HG02981 (cell line): ENCODE measurements at regions not wholly inside any gene's neighbourhood (a gene's known extent, or its start where the extent isn't known, plus 50 kb on each side); places are given as distances from the start of the nearest gene placed in this dataset.
"Not testable (repeated sequence)": the region's sequence is repeated elsewhere in the genome, so short reads cannot be mapped to it uniquely, and the experiment has no call there.

Experiments
- ATAC-seq: cut with Tn5 transposase; IDR thresholded peaks from one replicate; pipeline ENCODE4 v1.9.1; 2021; ENCODE audit warnings: mild to moderate bottlenecking, moderate library complexity; ENCODE audit not compliant: unreplicated experiment

DNA sequence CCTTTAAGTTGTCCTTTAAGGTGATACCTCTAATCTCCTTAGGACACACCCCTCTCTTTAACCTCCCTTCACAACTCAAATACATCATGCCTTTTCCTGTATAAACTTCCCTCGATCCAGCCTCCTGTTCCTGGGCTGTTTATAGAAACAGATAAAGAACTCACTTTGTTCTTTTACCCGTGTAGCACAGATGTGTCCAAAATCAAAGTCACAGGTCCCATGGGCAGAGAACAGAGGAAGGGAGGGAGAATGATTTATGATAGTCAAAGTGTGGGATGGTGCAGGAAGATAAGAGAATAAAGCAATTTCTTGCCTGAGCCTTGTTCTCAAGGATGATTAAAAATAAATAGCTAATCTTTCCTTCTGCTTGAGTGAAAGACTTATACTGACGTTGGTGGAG, 50.3 kb upstream of the CABCOCO1 start:
- no peak for ATAC-seq

DNA sequence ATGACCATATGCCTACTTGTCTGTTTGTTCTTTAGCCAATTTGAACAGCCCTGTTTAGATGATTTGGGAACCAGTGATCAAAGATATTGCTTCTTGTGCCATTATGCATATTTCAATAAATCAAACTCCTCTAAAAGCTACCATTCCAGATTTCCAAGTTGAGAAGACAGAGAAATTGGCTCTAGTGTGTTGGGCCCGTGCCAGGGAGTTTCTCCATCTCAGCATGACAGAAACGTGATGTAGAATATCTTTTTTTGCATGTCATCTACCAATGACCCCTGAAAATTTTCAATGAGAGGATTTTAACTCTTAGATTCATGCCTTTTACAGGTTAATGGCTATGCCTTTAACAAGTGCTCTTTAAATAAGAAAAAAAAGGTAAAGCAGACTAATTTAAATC, 50.7 kb upstream of the CABCOCO1 start:
- ATAC-seq, result no peak

DNA sequence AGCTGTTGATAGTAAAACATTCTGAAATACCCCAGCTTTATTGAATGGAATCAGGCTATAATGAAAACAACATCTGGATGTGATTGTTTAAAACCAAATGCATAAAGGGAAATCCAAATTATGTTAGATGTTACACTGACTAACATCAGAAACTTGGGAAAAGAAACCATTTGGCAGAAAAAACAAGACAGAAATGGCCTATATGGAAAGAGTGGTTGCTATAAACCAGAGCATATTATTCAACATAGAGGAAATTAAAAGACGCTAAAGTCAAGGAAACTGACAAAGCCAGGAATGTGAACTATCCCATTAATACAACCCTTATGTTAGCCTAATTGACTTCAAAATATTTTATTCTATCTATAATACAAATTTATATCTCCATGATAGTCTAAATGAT, 53.0 kb upstream of the CABCOCO1 start:
- ATAC-seq, result no peak

DNA sequence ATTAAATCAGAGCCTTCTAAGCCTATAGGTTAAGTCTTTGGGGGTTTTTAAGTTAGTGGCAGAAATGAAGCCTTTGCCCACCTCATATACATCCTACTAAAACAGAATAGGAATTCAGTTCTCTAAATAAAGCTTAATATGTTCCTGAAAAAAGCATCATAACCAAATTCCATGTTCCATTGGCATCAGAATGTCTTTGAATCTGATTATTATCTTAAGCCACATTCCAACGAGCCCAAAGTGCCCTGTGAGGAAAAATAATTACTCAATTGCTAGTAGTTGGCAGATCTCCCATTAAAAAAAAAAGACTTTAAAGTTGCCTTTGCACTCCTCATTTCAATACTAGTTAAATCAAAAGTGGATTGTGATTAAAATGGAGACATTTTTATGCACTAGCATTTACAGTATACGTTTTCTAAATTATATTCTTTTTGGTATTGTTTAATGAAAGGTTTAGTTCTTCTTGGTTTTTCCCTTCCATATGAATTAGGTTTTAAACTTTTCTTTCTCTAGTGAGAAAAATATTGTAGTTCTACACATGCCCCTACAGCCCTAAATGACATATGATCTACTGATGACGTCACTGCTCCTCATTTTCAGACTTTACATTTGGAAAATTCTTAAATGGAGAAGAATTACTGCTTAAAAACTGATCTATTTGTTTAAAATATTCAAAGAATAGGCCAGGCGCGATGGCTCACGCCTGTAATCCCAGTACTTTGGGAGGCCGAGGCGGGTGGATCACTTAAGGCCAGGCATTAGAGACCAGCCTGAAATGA, 54.3 kb upstream of the CABCOCO1 start:
- no peak for ATAC-seq

DNA sequence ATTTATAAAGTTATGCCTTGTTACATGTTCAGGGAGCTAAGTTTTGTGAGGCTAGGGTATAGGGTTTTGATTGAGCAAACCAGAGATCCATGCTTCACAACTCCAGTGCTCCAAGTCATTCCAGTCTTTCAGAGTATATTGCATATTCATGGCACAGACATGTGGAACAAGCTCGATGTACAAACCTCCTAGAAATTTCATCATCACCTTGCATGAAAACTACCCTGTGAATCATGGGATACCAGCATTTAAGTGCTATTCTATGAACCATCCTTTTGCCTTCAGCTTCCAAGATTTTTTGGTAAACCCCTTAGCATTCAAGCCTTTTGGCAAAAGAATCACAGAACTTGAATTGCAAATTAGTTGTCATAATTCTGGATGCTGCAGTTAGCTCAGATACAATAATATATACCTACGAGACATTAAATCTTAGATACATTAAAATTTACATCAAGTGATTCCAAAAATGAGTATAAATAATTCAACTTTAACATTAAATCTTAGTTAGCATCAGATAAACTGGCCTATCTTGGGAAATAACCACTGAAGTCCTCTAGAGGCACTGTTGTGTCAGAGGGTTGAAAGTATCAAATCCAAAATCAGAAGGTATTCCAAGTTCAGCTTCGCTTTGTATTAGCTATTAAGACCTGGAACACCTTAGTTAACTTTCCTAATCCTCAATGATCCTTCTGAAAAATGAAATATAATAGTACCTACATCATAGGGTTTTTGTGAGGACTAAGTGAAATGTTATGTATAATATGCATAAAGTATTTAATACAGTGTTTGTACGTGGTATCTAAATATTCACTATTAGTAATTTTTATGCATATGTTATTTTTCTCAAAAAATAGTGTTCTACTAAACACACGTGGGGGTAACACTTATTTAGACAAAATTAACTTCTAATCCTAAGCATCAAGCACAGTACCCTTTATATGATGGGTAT, 55.5 kb upstream of the CABCOCO1 start:
- peak; percentile 48 for ATAC-seq

DNA sequence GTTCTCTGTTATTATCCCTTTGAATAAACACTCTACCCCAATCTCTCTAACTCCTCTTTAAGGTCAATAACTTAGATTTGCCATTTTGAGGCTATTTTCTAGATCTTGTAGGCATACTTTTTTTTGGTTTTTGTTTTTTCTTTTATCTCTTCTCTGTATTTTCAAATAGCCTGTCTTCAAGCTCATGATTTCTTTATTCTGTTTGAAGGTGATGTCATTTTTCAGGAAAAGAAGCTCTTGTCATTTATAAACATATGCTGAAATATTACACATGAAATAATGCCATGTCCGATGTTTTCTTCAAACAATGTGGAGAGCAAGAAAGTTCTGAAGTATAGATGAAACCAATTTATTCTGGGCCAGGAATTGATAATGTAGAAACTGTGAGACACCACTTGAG, 57.5 kb upstream of the CABCOCO1 start:
- ATAC-seq, result no peak

DNA sequence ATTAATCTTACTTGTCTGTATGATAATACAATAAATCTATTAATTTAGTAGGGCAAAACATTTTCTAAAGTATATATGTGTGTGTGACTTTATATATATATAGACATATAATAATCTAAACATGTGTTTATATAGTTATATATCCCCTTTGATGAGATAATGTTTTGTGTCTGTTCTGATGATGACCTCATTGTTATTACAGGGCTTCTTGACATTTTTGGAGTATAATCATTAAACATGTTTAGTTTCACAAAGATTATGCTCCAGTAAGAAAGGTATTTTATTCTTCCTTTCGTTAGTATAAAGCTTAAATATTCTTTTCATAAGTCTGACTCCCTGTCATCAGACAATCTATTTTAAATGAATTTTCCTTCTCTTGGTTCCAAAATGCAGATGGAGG, 62.3 kb upstream of the CABCOCO1 start:
- ATAC-seq, result no peak

DNA sequence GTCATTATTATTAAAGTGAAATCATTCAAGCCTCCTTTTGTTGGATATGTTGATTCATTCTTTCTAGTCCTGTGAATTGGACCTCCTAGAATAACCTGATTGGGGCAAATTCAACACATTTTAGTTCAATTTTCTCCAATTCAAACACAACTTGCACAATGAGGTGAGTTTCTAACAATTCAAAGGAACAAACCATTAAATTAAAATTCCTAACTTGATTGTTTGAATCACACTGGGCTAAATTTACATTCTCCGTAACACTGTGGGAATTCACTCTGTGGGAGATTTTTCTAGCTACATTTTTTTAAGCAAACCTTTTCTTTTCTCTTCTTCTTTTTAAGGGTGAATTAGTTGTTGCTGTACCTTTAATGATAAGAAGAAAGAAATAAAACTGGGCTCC, 68.3 kb upstream of the CABCOCO1 start:
- no peak for ATAC-seq

DNA sequence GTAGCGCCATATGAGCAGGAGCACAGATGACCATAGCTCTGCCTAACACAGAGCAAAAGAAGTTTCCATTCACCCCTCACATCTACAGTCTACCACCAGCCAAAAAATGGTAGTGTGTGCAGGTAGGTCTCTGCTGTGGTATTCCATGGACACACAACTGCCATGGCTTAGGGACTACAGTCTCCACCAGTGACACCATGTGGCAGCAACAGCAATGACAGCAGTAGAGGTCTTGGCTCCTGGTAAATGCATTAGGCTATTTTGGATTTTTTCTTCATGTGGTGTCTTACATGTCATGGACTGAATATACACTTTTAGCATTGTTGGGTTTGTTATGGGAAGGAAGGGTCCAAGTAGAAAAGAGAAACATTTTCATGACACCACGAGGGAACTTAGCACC, 70.1 kb upstream of the CABCOCO1 start:
- peak; percentile 68 for ATAC-seq

DNA sequence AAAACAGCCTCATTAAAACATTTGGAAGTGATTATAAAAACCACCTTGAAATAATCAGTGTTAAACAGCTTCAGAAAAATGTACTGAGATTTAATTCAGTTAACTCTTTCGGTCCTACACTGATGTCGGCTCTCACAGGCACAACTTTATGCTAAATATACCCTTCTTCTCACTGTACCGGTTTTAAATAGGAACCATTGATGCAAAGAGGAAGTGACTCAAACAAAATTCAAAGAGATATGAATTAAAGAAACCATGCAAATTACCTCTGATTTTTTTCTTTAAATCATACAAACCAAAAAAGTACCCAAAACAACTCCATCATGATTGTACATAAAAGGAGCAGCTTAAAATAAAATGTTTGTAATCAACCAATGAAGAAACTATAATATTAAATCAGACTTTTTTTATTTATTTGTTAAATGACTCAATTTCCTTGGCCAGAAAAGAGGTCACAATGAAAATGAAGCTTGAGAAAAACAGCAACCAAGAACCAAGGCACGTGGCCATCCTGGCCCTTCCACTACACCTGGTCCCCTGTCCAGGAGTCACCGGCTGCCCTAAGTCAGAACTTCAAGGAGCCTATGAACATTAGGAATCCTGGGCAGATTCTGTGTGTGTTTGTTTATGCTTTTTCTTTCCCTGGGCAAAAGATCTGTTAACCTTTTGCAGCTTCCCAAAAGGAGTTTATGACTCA, 73.0 kb upstream of the CABCOCO1 start:
- no peak for ATAC-seq

DNA sequence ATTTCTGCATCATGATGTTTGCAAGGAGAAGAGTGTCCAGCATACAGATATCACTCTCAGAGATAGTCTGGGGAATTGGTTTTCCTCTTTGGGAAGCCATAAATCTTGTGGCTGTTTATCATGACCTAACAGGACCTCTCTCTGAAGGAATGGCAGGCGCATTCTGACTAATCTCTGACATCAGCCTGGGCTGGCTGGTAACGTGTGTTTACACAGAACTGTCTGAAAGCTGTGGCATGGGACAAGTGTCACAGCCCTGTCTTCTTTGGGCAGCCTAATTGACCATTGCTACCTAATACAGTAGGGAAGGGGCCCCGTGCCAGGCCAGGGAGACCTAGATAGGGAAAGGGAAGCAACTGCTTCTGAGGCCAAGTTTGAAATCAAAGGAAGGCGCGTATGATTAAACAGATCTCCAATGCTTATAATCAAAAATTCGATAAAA, 73.9 kb upstream of the CABCOCO1 start:
- no peak for ATAC-seq

DNA sequence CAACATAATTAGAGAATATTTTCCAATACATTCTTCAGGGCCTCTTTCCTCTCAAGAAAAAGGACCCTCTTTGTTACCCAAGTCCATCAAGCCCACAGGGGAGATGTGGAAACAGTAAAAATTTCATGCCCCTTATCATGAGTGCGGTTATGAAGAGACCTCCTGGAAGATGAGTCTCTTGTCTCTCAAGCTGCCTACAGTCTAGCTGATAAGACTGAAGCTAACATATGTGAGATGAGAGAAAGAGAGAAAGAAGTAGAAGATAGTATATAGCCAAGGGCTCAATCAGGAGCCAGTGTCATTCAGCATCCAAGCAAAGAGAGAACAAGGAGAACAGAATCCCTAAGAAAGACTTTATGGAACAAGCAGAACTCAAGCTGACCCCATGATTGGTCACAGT, 75.9 kb upstream of the CABCOCO1 start:
- ATAC-seq, result no peak

DNA sequence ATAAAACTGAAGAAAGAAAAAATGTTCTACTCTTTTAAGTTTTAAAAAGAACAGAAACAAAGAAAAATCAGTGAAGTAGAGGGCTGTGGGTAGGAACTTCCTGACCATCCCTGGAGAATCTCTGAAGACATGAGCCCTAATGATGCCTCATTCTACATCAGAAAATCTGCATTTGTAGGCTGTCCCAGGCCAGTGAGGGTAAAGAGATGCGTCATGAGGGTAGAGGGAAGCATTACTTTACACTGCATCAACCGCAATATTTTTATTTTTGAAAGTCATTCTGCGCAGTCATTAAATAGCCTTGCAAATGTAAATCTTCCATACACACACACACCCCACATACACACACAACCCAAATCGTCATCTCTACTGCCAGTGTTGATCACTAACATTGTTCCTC, 82.1 kb upstream of the CABCOCO1 start:
- ATAC-seq, result no peak

DNA sequence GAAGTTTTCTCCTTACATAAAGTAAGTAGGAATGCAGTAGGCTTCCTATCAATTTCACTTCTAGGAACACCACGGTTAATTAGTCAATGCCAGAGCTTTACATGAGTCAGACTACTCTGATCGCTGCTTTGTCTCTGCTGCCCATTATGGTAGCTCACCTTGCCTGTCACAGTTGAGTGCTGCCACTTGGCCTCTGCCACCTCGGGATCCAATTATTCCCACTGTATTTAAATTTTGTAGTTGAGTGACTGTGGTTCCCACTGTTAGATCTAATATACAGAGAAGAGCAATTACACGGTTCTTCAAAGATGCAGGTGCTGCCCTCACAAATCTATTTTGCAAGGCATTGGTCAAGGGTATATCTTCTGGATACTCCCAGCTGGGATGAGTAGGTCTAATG, 92.5 kb upstream of the CABCOCO1 start:
- ATAC-seq, result not testable (repeated sequence)

DNA sequence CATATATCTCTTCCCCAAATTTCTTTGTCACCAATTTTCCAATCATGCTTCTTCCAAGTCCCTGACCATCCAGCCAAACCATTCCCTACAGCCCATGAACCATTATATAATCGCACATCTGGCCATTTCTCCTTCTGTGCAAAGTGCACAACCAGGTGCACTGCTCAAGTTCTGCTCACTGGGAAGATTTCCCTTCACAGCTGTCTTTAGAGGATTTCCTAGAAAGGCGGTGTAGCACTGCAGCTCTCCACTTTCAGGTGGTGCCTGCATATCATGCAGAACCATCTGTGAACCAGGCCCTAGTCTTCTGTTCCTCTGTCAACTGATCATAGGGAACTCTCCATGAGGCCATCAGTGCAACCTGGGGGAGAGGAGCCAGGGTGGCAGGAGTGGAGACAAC, 95.0 kb upstream of the CABCOCO1 start:
- no peak for ATAC-seq

DNA sequence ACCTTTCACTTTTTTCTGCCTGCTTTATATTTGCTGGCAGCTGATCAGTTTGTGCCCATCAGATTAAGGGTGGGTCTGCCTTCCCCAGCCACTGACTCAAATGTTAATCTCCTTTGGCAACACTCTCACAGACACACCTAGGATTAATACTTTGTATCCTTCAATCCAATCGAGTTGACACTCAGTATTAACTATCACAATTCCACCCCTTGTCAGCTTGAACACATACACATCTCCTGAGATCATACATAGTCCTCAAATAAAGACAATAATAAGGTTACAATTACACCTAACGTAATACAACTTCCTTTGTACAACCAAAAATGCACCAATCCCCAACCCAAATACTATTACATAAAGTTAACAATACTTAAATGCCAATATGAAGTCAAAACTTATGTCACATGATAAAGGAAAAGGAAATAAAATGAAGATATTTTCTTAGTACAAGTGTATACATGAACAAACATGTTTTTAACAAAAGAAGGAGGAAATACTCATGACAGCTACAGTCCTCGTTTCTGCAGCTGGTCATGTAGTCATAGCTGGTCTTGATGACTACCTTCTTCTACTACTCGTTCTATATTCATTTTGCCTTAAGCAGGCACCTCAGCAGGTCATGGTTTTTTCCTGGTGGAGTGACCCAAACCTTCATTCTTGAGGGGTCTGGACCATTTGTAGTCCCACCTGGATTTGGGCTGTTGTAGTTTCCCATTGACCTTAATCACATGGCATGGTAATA, 96.7 kb upstream of the CABCOCO1 start:
- no peak for ATAC-seq

DNA sequence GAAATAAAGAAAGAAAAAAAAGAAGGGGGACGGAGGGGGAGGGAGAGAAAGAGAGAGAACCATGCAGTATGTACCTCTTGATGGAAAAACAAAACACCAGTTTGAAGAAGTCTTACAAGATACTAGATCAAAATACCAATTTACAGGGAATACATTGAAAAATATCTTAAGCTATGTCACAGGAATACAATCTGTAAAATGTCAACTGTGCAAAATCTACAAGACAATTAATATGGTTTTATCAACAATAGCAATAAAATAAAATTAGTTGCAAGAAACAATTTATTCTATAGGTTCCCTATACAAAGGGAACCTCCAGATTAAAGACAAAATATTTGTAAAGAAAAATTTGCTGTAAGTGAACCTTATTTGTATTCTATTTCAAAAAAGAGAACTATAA, 98.3 kb upstream of the CABCOCO1 start:
- no peak for ATAC-seq

DNA sequence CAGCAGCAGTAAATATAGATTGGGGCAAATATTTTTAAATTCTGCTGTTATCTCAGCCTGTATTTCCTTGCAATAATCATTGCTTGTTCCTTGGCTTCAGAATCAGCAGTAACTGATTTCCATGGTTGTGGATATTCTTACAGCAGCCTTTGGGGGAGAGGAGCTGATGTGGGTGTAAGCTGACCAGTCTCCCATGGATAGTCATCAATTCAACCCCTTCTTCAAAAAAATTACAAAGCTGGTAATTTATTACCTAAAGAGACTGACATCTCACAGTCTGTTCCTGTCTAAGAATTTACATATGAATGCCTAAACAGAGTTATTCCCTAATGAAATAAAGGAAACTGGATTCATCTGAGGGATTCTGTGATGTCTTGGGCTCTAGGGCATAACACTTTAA, 103.1 kb upstream of the CABCOCO1 start:
- ATAC-seq, result no peak

DNA sequence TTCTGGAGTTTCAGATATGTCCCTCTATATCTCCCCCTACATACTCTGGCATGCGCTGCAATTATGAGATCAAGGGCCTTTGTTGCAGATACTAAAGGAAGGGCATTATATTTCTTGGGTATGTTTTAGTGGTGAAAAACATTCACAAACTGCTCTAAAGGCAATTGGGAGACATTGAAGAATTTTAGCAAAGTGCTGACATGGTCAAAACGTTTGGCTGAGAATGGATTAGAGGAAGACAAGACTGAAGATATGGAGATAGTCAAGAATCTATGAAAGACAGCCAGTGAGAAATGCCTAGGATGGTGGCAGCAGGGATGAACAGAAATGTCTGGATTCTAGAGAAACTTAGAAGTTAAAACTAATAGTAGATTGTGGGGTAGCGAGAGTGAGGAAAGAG, 104.5 kb upstream of the CABCOCO1 start:
- no peak for ATAC-seq

DNA sequence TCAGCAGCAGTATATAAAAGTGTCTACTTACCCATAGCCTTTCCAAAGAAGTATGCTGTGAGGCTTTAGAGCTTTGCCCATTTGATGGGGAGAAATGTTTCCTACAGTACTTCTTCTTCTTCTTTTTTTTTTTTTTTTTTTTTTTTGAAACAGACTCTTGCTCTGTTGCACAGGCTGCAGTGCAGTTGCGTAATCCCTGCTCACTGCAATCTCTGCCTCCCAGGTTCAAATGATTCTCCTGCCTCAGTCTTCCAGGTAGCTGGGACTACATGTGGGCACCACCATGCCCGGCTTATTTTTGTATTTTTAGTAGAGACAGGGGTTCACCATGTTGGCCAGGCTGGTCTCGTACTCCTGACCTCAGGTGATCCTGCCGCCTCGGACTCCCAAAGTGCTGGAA, 101.7 kb upstream of the TMEM26 start:
- no peak for ATAC-seq

DNA sequence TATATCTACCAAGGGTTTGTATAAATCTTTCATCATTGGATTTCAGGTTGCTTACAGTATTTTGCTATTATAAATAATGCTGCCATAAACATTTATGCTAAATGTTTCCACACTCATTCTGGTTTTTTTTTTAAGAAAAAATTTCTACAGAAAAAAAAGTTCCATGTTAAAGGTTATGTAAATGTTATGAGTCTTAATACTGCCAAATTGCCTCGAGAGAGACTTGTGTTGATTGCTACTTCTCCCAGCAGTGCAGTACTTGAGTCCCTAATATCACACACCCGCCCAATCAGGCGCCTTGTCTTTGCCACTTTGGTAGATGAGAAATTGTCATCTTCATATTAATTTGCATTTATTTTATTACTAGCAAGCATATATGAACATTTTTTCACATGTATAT, 96.7 kb upstream of the TMEM26 start:
- no peak for ATAC-seq
